Body of pancreas (tissue), 4 donors: ENCODE measurements at regions not wholly inside any gene's neighbourhood (a gene's known extent, or its start where the extent isn't known, plus 50 kb on each side); places are given as distances from the start of the nearest gene placed in this dataset.

ENCODE experiments used
- POLR2A ChIP-seq, 3 donors: fragments of 450-650 bp; IDR thresholded peaks; one replicate each; pipeline ENCODE4 v1.6.1; 2016; ENCODE audit warnings: antibody characterized with exemption in 3 of 3, mild to moderate bottlenecking in 2 of 3
- TF ChIP-seq, protein P1 (sequence below), 7 experiments: fragments of 450-650 bp in 4 of 7; fragments of 200-600 bp in 3 of 7; sonication (generic) in 3 of 7; IDR thresholded peaks; one replicate each; pipeline ENCODE4 v1.5.1; 2016 to 2019; ENCODE audit warnings: antibody characterized with exemption in 7 of 7

DNA sequence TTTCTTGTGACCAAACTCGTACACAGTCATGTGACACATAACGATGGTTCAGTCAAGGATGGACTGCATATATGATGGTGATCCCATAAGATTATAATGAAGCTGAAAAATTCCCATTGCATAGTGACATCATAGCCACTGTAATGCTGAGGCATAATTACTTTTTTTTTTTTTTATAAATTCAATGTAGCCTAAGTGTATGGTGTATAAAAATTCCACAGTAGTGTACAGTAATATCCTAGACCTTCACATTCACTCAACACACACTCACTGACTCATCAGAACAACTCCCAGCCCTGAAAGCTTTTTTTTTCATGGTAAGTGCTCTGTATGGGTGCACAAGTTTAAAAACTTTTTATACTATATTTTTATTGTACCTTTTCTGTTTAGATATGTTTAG is 105.0 kb downstream of the AREG start:
- no peak for TF ChIP-seq POLR2A (IDR thresholded peaks at IDR 0.05)
- TF ChIP-seq, protein P1, sequence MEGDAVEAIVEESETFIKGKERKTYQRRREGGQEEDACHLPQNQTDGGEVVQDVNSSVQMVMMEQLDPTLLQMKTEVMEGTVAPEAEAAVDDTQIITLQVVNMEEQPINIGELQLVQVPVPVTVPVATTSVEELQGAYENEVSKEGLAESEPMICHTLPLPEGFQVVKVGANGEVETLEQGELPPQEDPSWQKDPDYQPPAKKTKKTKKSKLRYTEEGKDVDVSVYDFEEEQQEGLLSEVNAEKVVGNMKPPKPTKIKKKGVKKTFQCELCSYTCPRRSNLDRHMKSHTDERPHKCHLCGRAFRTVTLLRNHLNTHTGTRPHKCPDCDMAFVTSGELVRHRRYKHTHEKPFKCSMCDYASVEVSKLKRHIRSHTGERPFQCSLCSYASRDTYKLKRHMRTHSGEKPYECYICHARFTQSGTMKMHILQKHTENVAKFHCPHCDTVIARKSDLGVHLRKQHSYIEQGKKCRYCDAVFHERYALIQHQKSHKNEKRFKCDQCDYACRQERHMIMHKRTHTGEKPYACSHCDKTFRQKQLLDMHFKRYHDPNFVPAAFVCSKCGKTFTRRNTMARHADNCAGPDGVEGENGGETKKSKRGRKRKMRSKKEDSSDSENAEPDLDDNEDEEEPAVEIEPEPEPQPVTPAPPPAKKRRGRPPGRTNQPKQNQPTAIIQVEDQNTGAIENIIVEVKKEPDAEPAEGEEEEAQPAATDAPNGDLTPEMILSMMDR (IDR thresholded peaks at IDR 0.05): no peak
